GM23338 (cell line): ENCODE measurements at regions not wholly inside any gene's neighbourhood (a gene's known extent, or its start where the extent isn't known, plus 50 kb on each side); places are given as distances from the start of the nearest gene placed in this dataset.

ENCODE experiments used
- ATAC-seq: fragments of 200-7000 bp; cut with Tn5 transposase; 3 replicates; pipeline ENCODE4 v1.9.1; 2020
- DNase-seq: peaks from one replicate; pipeline ENCODE4 v3.0.0-alpha.2; 2015; ENCODE audit warnings: low spot score
- H2AFZ ChIP-seq: fragments of 200-600 bp; sonication (generic); 2 replicates; pipeline ENCODE4 v1.8.0; 2016; ENCODE audit warnings: antibody characterized with exemption, mild to moderate bottlenecking, moderate library complexity
- H3F3A ChIP-seq: fragments of 200-600 bp; sonication (generic); replicated peaks from 2 replicates; pipeline ENCODE4 v1.8.0; 2017; ENCODE audit warnings: antibody characterized with exemption, mixed run types, low read depth
- H3K27ac ChIP-seq: fragments of 200-600 bp; sonication (generic); 2 replicates; pipeline ENCODE4 v1.6.1; 2016; ENCODE audit warnings: low read depth
- H3K27me3 ChIP-seq: fragments of 200-600 bp; sonication (generic); 2 replicates; pipeline ENCODE4 v1.8.0; 2016; ENCODE audit warnings: mild to moderate bottlenecking, mixed run types, moderate library complexity; ENCODE audit not compliant: insufficient read depth
- H3K36me3 ChIP-seq: fragments of 200-600 bp; sonication (generic); 2 replicates; pipeline ENCODE4 v1.8.0; 2016; ENCODE audit warnings: mild to moderate bottlenecking; ENCODE audit not compliant: insufficient read depth
- H3K4me1 ChIP-seq: fragments of 200-600 bp; sonication (generic); 2 replicates; pipeline ENCODE4 v1.8.0; 2016; ENCODE audit warnings: mild to moderate bottlenecking, moderate library complexity; ENCODE audit not compliant: insufficient read depth
- H3K4me2 ChIP-seq: fragments of 200-600 bp; sonication (generic); 2 replicates; pipeline ENCODE4 v1.7.1; 2017; ENCODE audit warnings: mixed run types
- H3K4me3 ChIP-seq: fragments of 200-600 bp; sonication (generic); 2 replicates; pipeline ENCODE4 v1.6.1; 2016; ENCODE audit warnings: mixed run types
- H3K79me2 ChIP-seq: fragments of 200-600 bp; sonication (generic); replicated peaks from 2 replicates; pipeline ENCODE4 v1.8.0; 2017; ENCODE audit warnings: mild to moderate bottlenecking; ENCODE audit not compliant: insufficient read depth
- H3K9me2 ChIP-seq: fragments of 200-600 bp; sonication (generic); 2 replicates; pipeline ENCODE4 v1.8.0; 2017; ENCODE audit not compliant: insufficient read depth
- H4K20me1 ChIP-seq: fragments of 200-600 bp; sonication (generic); replicated peaks from 2 replicates; pipeline ENCODE4 v1.8.0; 2017; ENCODE audit warnings: mild to moderate bottlenecking; ENCODE audit not compliant: insufficient read depth
- H3K27ac Mint-ChIP-seq: 2 replicates; pipeline ENCODE4 v1.8.0; 2020; ENCODE audit warnings: inconsistent platforms, mild to moderate bottlenecking, moderate library complexity, mixed read lengths
- H3K27me3 Mint-ChIP-seq: 3 replicates; pipeline ENCODE4 v1.8.0; 2022; ENCODE audit warnings: low read depth, mild to moderate bottlenecking, moderate library complexity, mixed read lengths, inconsistent platforms; ENCODE audit not compliant: insufficient read depth, poor library complexity
- H3K36me3 Mint-ChIP-seq: 3 replicates; pipeline ENCODE4 v1.8.0; 2021; ENCODE audit warnings: low read depth, mild to moderate bottlenecking, inconsistent platforms, moderate library complexity, mixed read lengths
- H3K4me1 Mint-ChIP-seq: 3 replicates; pipeline ENCODE4 v1.8.0; 2020; ENCODE audit warnings: mild to moderate bottlenecking, inconsistent platforms, mixed read lengths
- H3K4me3 Mint-ChIP-seq: 3 replicates; pipeline ENCODE4 v1.8.0; 2021; ENCODE audit warnings: moderate library complexity, mild to moderate bottlenecking, inconsistent platforms, mixed read lengths
- H3K9me3 Mint-ChIP-seq: 3 replicates; pipeline ENCODE4 v1.8.0; 2020; ENCODE audit warnings: moderate library complexity, mild to moderate bottlenecking, inconsistent platforms, mixed read lengths
- CREB1 ChIP-seq: fragments of 250-450 bp; sonication (Bioruptor Pico); IDR thresholded peaks from 2 replicates; pipeline ENCODE4 v1.5.0; 2020; ENCODE audit warnings: low read depth, mild to moderate bottlenecking, moderate library complexity
- CTCF ChIP-seq, 2 experiments: fragments of 200-600 bp in 1 of 2; sonication (generic) in 1 of 2; conservative IDR thresholded peaks; 2 replicates each; pipeline versions ENCODE4 v1.5.1 to v1.6.1; 2016 to 2017; ENCODE audit warnings: antibody characterized with exemption in 2 of 2, low read depth in 2 of 2, mild to moderate bottlenecking in 2 of 2, moderate library complexity in 1 of 2
- EZH2 ChIP-seq: fragments of 200-600 bp; sonication (generic); IDR thresholded peaks from one replicate; pipeline ENCODE4 v1.8.0; 2017; ENCODE audit warnings: antibody characterized with exemption, mild to moderate bottlenecking, low read depth; ENCODE audit not compliant: unreplicated experiment
- EZH2phosphoT487 ChIP-seq: fragments of 200-600 bp; sonication (generic); IDR thresholded peaks from one replicate; pipeline ENCODE4 v1.8.1; 2018; ENCODE audit warnings: antibody characterized with exemption; ENCODE audit not compliant: unreplicated experiment
- JUNB ChIP-seq: IDR thresholded peaks from one replicate; pipeline ENCODE4 v1.6.1; 2016; ENCODE audit warnings: antibody characterized with exemption; ENCODE audit not compliant: unreplicated experiment
- NANOG ChIP-seq: IDR thresholded peaks from 2 replicates; pipeline ENCODE4 v1.6.1; 2016; ENCODE audit warnings: antibody characterized with exemption, borderline replicate concordance
- POLR2AphosphoS5 ChIP-seq: IDR thresholded peaks from 2 replicates; pipeline ENCODE4 v1.6.1; 2016; ENCODE audit warnings: antibody characterized with exemption, low read depth
- REST ChIP-seq: IDR thresholded peaks from one replicate; pipeline ENCODE4 v1.6.1; 2018; ENCODE audit warnings: antibody characterized with exemption; ENCODE audit not compliant: unreplicated experiment
- STAT1 ChIP-seq: IDR thresholded peaks from one replicate; pipeline ENCODE4 v1.6.1; 2016; ENCODE audit warnings: antibody characterized with exemption; ENCODE audit not compliant: unreplicated experiment
- ZNF114 ChIP-seq: fragments of 250-450 bp; sonication (Bioruptor Pico); IDR thresholded peaks from 2 replicates; pipeline ENCODE4 v1.5.0; 2020; ENCODE audit warnings: mild to moderate bottlenecking, moderate library complexity
- ZNF331 ChIP-seq: fragments of 250-450 bp; sonication (Bioruptor Pico); IDR thresholded peaks from 2 replicates; pipeline ENCODE4 v1.5.0; 2020; ENCODE audit warnings: low read depth, mild to moderate bottlenecking, moderate library complexity
- ZNF462 ChIP-seq: fragments of 250-450 bp; sonication (Bioruptor Pico); IDR thresholded peaks from 2 replicates; pipeline ENCODE4 v1.5.0; 2020; ENCODE audit warnings: mild to moderate bottlenecking, moderate library complexity

GRCh38 chr14:61878931-61879330, 116.7 kb downstream of the SNAPC1 start:
- no peaks in the 10 kb centered on the region for H3K36me3 ChIP-seq
- no peaks in the 10 kb centered on the region for H3K79me2 ChIP-seq
- TF ChIP-seq ZNF114 (CRISPR knock-in tag) = no peak
- no peak overlapping the region for H3K4me3 ChIP-seq
- ATAC-seq (no peak), DNase-seq (no peak)
- H3K27ac ChIP-seq = no peak overlapping the region
- Mint-ChIP-seq H3K27ac (no peak overlapping the region), H3K36me3 (0 out of 3 replicates have a peak, but pooled peaks cover 3% of the 10 kb centered on the region), H3K27me3 (no peaks in the 10 kb centered on the region), H3K4me1 (no peaks in the 10 kb centered on the region), H3K4me3 (no peak overlapping the region), H3K9me3 (peaks cover 5% of the 10 kb centered on the region; the same call in 1 of the 3 replicates)
- H4K20me1 ChIP-seq = no peaks in the 10 kb centered on the region
- no peaks in the 10 kb centered on the region for H3F3A ChIP-seq
- 0 out of 2 replicates have a peak, but pooled peaks cover 3% of the 10 kb centered on the region for H3K9me2 ChIP-seq
- no peak overlapping the region for H2AFZ ChIP-seq
- H3K27me3 ChIP-seq = no peaks in the 10 kb centered on the region
- no peak overlapping the region for H3K4me2 ChIP-seq
- no peaks in the 10 kb centered on the region for H3K4me1 ChIP-seq

GRCh38 chr14:61881046-61881445, 118.8 kb downstream of the SNAPC1 start:
- Histone ChIP-seq H3K4me3 (no peak overlapping the region), H3K27ac (no peak overlapping the region), H3K79me2 (no peaks in the 10 kb centered on the region), H3K9me2 (no peaks in the 10 kb centered on the region), H3F3A (no peaks in the 10 kb centered on the region), H2AFZ (no peak overlapping the region), H4K20me1 (no peaks in the 10 kb centered on the region), H3K36me3 (no peaks in the 10 kb centered on the region), H3K4me2 (no peak overlapping the region), H3K27me3 (no peaks in the 10 kb centered on the region), H3K4me1 (no peaks in the 10 kb centered on the region)
- Mint-ChIP-seq H3K9me3 (peaks cover 5% of the 10 kb centered on the region; the same call in 1 of the 3 replicates), H3K27me3 (no peaks in the 10 kb centered on the region), H3K4me1 (no peaks in the 10 kb centered on the region), H3K27ac (no peak overlapping the region), H3K4me3 (no peak overlapping the region), H3K36me3 (0 out of 3 replicates have a peak, but pooled peaks cover 3% of the 10 kb centered on the region)
- ATAC-seq = no peak
- DNase-seq = no peak
- TF ChIP-seq EZH2 (no peak), STAT1 (no peak), POLR2AphosphoS5 (no peak), ZNF462 (CRISPR knock-in tag) (no peak), NANOG (no peak), JUNB (no peak), CREB1 (CRISPR knock-in tag) (no peak), EZH2phosphoT487 (no peak), REST (no peak), ZNF114 (CRISPR knock-in tag) (no peak), CTCF (conservative IDR thresholded peaks at IDR 0.05; ENCODE audit: low read depth in 2 of 2) (no peak), ZNF331 (CRISPR knock-in tag) (no peak)
